K562 (cell line): ENCODE measurements at regions not wholly inside any gene's neighbourhood (a gene's known extent, or its start where the extent isn't known, plus 50 kb on each side); places are given as distances from the start of the nearest gene placed in this dataset.

Source experiments
- ATAC-seq: fragments of 200-7000 bp; cut with Tn5 transposase; 3 replicates; pipeline ENCODE4 v1.9.1; 2020; ENCODE audit warnings: moderate library complexity
- BruUV-seq: library from RNA; stranded (reverse); fragments of 400-500 nt; replicated peaks from 2 replicates; lab custom pipeline; 2021; lab: Mats Ljungman, UMichigan
- CTCF ChIA-PET: fragments of 300-600 bp; formaldehyde crosslinking; extraction: SDS; loops from one replicate; lab custom pipeline; 2021; ENCODE audit warnings: low intra/inter-chr PET ratio; lab: Yijun Ruan, JAX
- POLR2A ChIA-PET: fragments of 300-600, 350-650 bp; sonication (Branson Sonifier 250); formaldehyde crosslinking; extraction: SDS; loops from one replicate; lab custom pipeline; 2021; ENCODE audit warnings: antibody characterized with exemption, inconsistent platforms; lab: Yijun Ruan, JAX
- DNase-seq, 4 experiments: peaks; one replicate each; pipeline versions ENCODE4 v3.0.0 to v3.0.0-alpha.2; 2011 to 2018; ENCODE audit warnings: low spot score in 3 of 4, mixed read lengths in 3 of 4; ENCODE audit errors: extremely low read depth in 1 of 4
- FAIRE-seq: peaks from 2 replicates; lab custom pipeline; 2011; peaks lifted over from hg19 to GRCh38; lab: Jason Lieb, UNC
- H2AFZ ChIP-seq: 2 replicates; pipeline ENCODE4 v1.6.0; 2011; ENCODE audit warnings: low read depth, low read length, control low read depth, inconsistent platforms
- H3K27ac ChIP-seq: fragments of 200-600 bp; 3 replicates; pipeline ENCODE4 v1.8.0; 2011; ENCODE audit warnings: low read depth, mild to moderate bottlenecking, control low read depth, inconsistent platforms, low read length, moderate library complexity, mixed read lengths; ENCODE audit errors: extremely low read depth
- H3K27me3 ChIP-seq, 2 experiments: fragments of 300-600 bp in 1 of 2; 2 replicates in 1 of 2; 3 replicates in 1 of 2; pipeline versions ENCODE4 v1.6.0 to v1.8.0; 2011; ENCODE audit warnings: inconsistent platforms in 2 of 2, low read length in 2 of 2, mild to moderate bottlenecking in 1 of 2, mixed read lengths in 1 of 2, moderate library complexity in 1 of 2; ENCODE audit not compliant: control insufficient read depth in 2 of 2, insufficient read depth in 2 of 2
- H3K36me3 ChIP-seq: fragments of 300-600 bp; 3 replicates; pipeline ENCODE4 v1.8.0; 2011; ENCODE audit warnings: mild to moderate bottlenecking, low read length, inconsistent platforms; ENCODE audit not compliant: control insufficient read depth, insufficient read depth
- H3K4me1 ChIP-seq, 2 experiments: fragments of 200-600 bp in 1 of 2; replicated peaks in 1 of 2; 2 replicates in 1 of 2; 3 replicates in 1 of 2; pipeline versions ENCODE4 v1.5.1 to v1.8.0; 2011; ENCODE audit warnings: inconsistent platforms in 2 of 2, low read length in 2 of 2, mild to moderate bottlenecking in 1 of 2, mixed read lengths in 1 of 2, moderate library complexity in 1 of 2; ENCODE audit not compliant: control insufficient read depth in 2 of 2, insufficient read depth in 2 of 2
- H3K4me2 ChIP-seq: 2 replicates; pipeline ENCODE4 v1.6.1; 2011; ENCODE audit warnings: low read length, control low read depth, inconsistent platforms, mixed read lengths; ENCODE audit not compliant: insufficient read depth
- H3K4me3 ChIP-seq: fragments of 200-600 bp; sonication (generic), shearing (Covaris generic); 2 replicates; pipeline ENCODE4 v1.5.1; 2016; ENCODE audit warnings: control low read depth, inconsistent platforms
- H3K79me2 ChIP-seq: fragments of 200-600 bp; 3 replicates; pipeline ENCODE4 v1.8.0; 2011; ENCODE audit warnings: low read length, inconsistent platforms; ENCODE audit not compliant: control insufficient read depth, insufficient read depth
- H3K9ac ChIP-seq, 2 experiments: 2 replicates each; pipeline versions ENCODE4 v1.6.0 to v1.6.1; 2011; ENCODE audit warnings: low read depth in 2 of 2, low read length in 2 of 2, control low read depth in 1 of 2, inconsistent platforms in 1 of 2, mild to moderate bottlenecking in 1 of 2, mixed read lengths in 1 of 2; ENCODE audit not compliant: insufficient read depth in 1 of 2
- H3K9me1 ChIP-seq: one replicate; pipeline ENCODE4 v1.6.0; 2011; ENCODE audit warnings: inconsistent platforms, mild to moderate bottlenecking, low read length, moderate library complexity; ENCODE audit not compliant: control insufficient read depth, insufficient read depth
- H3K9me3 ChIP-seq: replicated peaks from 2 replicates; pipeline ENCODE4 v1.5.1; 2011; ENCODE audit warnings: low read depth, low read length, inconsistent platforms; ENCODE audit not compliant: control insufficient read depth, insufficient read depth
- H4K20me1 ChIP-seq: replicated peaks from 2 replicates; pipeline ENCODE4 v1.6.1; 2011; ENCODE audit warnings: low read length, inconsistent platforms, mixed read lengths; ENCODE audit not compliant: control insufficient read depth, insufficient read depth
- ATF2 ChIP-seq: sonication (generic); formaldehyde crosslinking; IDR thresholded peaks from 2 replicates; pipeline ENCODE4 v1.8.1; 2022; ENCODE audit warnings: missing genetic modification reagents
- CBX5 ChIP-seq: IDR thresholded peaks from 2 replicates; pipeline ENCODE4 v1.6.1; 2014; ENCODE audit warnings: low read depth, borderline replicate concordance
- DIDO1 ChIP-seq: fragments of 450-650 bp; IDR thresholded peaks from 2 replicates; pipeline ENCODE4 v1.6.1; 2016; ENCODE audit warnings: low read depth, missing biosample characterization, missing genetic modification characterization
- GATAD2A ChIP-seq: fragments of 450-650 bp; IDR thresholded peaks from 2 replicates; pipeline ENCODE4 v1.6.1; 2017
- HNRNPH1 ChIP-seq: fragments of 200-400 bp; formaldehyde crosslinking; optimal IDR thresholded peaks from 2 replicates; pipeline ENCODE3; 2017; ENCODE audit warnings: low read depth, mild to moderate bottlenecking, low read length, moderate library complexity
- KLF1 ChIP-seq: fragments of 450-650 bp; IDR thresholded peaks from 2 replicates; pipeline ENCODE4 v1.6.1; 2016; ENCODE audit warnings: missing genetic modification characterization, missing compliant biosample characterization
- PTBP1 ChIP-seq: fragments of 200-400 bp; formaldehyde crosslinking; IDR thresholded peaks from 2 replicates; pipeline ENCODE4 v1.6.1; 2017; ENCODE audit warnings: low read depth, low read length
- RAD21 ChIP-seq, 2 experiments: fragments of 250-450 bp in 1 of 2; fragments of 450-650 bp in 1 of 2; sonication (Bioruptor Pico) in 1 of 2; formaldehyde crosslinking in 1 of 2; IDR thresholded peaks in 1 of 2; conservative IDR thresholded peaks in 1 of 2; 2 replicates each; pipeline versions ENCODE4 v1.4.0 to v1.8.0; 2020 to 2022; ENCODE audit warnings: mild to moderate bottlenecking in 2 of 2, moderate library complexity in 1 of 2
- TCFL5 ChIP-seq: fragments of 250-450 bp; sonication (Bioruptor Pico); conservative IDR thresholded peaks from 2 replicates; pipeline ENCODE4 v1.6.1; 2021; ENCODE audit warnings: mild to moderate bottlenecking, moderate library complexity, matching md5 sums
- ZNF124 ChIP-seq: sonication (generic); formaldehyde crosslinking; IDR thresholded peaks from 2 replicates; pipeline ENCODE4 v1.8.1; 2022; ENCODE audit warnings: missing genetic modification reagents
- ZNF586 ChIP-seq: fragments of 450-650 bp; formaldehyde crosslinking; conservative IDR thresholded peaks from 2 replicates; pipeline ENCODE4 v1.4.0; 2020; ENCODE audit warnings: mild to moderate bottlenecking, moderate library complexity
- ZNF695 ChIP-seq: fragments of 450-650 bp; formaldehyde crosslinking; IDR thresholded peaks from 2 replicates; pipeline ENCODE4 v1.4.0; 2020; ENCODE audit warnings: mild to moderate bottlenecking, moderate library complexity
- WGBS: fragments of 100-300 bp; shearing (Covaris generic); methylation state at CpG from one replicate; pipeline ENCODE4 v1.1.6; 2016; ENCODE audit warnings: low coverage, mixed read lengths; ENCODE audit not compliant: insufficient coverage; ENCODE audit errors: missing lambda C conversion rate; 5-methylcytosine and 5-hydroxymethylcytosine counted together
- in situ Hi-C: fragments of 300-500 bp; cut with MboI; formaldehyde crosslinking; loops from 4 replicates; pipeline ENCODE4 v1.15.0; 2018; ENCODE audit warnings: inconsistent platforms, mixed read lengths
- intact Hi-C: fragments of 100-400 bp; cut with micrococcal nuclease; formaldehyde crosslinking; loops from 2 replicates; pipeline ENCODE4 v1.14.2; 2022

GRCh38 chr15:87779746-87780145, 476.8 kb downstream of the NTRK3 start:
- H3K36me3 ChIP-seq, result no peaks in the 10 kb centered on the region
- TF ChIP-seq RAD21 (CRISPR knock-in tag; conservative IDR thresholded peaks at IDR 0.05 in 1 of 2, IDR thresholded peaks at IDR 0.05 in 1 of 2), result no peak
- TF ChIP-seq CBX5, result no peak
- TF ChIP-seq GATAD2A, result no peak
- no peak for TF ChIP-seq PTBP1
- TF ChIP-seq KLF1, result no peak
- no peak for TF ChIP-seq DIDO1 (tag)
- no peak for TF ChIP-seq ZNF124 (CRISPR knock-in tag)
- no peak for TF ChIP-seq ZNF586
- TF ChIP-seq HNRNPH1, result no peak
- TF ChIP-seq ATF2 (CRISPR knock-in tag), result no peak
- no peak for TF ChIP-seq TCFL5 (CRISPR knock-in tag)
- TF ChIP-seq ZNF695 (CRISPR knock-in tag), result no peak
- no peak for ATAC-seq
- no TSS peak for BruUV-seq
- FAIRE-seq, result no peak
- no peaks in the 10 kb centered on the region for H3K4me1 ChIP-seq
- H3K9me3 ChIP-seq, result no peaks in the 10 kb centered on the region
- no peak for DNase-seq
- CTCF ChIA-PET, result no interaction called here
- H3K79me2 ChIP-seq, result no peaks in the 10 kb centered on the region
- no peak overlapping the region for H2AFZ ChIP-seq
- intact Hi-C loops, result no loop called here
- no peaks in the 10 kb centered on the region for H3K9me1 ChIP-seq
- H4K20me1 ChIP-seq, result no peaks in the 10 kb centered on the region
- H3K27me3 ChIP-seq, result peaks cover 0 to 19% of the 10 kb centered on the region in 2 experiments; a peak in 4 of 5 replicates
- POLR2A ChIA-PET, result no interaction called here
- no peak overlapping the region for H3K4me2 ChIP-seq
- in situ Hi-C loops, result no loop called here
- H3K27ac ChIP-seq, result no peak overlapping the region
- no peak overlapping the region for H3K4me3 ChIP-seq
- WGBS, result 14% methylated on average over 5 of the region's 5 CpGs
- no peak overlapping the region for H3K9ac ChIP-seq
